ENCODE measurements at regions not wholly inside any gene's neighbourhood (a gene's known extent, or its start where the extent isn't known, plus 50 kb on each side); places are given as distances from the start of the nearest gene placed in this dataset.

DNA sequence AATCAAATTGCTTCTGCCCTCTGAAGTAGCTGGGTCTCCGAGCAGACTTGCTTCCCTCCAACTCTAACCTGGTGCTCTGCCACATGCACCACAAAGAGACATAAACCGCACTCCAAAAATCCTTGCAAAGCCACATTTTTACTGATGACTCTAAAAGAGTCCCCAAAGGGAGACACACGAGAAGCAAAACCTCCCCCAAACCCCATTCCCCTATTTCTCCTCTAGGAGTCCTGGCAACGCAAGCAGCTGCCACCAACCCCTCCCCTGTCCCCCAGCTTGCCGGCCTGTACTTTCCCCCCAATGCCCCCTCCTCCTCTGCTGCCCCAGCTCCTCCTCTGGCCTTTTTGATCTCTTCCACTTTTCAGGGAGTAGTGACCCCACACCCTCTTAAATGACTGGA, 180.1 kb upstream of the ARID1B start:
- no peak overlapping the region for H3K4me3 Mint-ChIP-seq (ENCODE audit: unreplicated experiment)
- TF ChIP-seq, protein P1, sequence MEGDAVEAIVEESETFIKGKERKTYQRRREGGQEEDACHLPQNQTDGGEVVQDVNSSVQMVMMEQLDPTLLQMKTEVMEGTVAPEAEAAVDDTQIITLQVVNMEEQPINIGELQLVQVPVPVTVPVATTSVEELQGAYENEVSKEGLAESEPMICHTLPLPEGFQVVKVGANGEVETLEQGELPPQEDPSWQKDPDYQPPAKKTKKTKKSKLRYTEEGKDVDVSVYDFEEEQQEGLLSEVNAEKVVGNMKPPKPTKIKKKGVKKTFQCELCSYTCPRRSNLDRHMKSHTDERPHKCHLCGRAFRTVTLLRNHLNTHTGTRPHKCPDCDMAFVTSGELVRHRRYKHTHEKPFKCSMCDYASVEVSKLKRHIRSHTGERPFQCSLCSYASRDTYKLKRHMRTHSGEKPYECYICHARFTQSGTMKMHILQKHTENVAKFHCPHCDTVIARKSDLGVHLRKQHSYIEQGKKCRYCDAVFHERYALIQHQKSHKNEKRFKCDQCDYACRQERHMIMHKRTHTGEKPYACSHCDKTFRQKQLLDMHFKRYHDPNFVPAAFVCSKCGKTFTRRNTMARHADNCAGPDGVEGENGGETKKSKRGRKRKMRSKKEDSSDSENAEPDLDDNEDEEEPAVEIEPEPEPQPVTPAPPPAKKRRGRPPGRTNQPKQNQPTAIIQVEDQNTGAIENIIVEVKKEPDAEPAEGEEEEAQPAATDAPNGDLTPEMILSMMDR (IDR thresholded peaks at IDR 0.05; ENCODE audit: partially characterized antibody, unreplicated experiment) = no peak
- DNase-seq = no peak
- H3K36me3 Mint-ChIP-seq (ENCODE audit: unreplicated experiment) = no peaks in the 10 kb centered on the region
- H3K27ac Mint-ChIP-seq (ENCODE audit: unreplicated experiment) = no peak overlapping the region
- peaks cover 36% of the 10 kb centered on the region for H3K4me1 Mint-ChIP-seq (ENCODE audit: low read depth, unreplicated experiment)
- peaks cover 5% of the 10 kb centered on the region for H3K9me3 Mint-ChIP-seq (ENCODE audit: unreplicated experiment)
- H3K27me3 Mint-ChIP-seq (ENCODE audit: unreplicated experiment) = peaks cover 9% of the 10 kb centered on the region

DNA sequence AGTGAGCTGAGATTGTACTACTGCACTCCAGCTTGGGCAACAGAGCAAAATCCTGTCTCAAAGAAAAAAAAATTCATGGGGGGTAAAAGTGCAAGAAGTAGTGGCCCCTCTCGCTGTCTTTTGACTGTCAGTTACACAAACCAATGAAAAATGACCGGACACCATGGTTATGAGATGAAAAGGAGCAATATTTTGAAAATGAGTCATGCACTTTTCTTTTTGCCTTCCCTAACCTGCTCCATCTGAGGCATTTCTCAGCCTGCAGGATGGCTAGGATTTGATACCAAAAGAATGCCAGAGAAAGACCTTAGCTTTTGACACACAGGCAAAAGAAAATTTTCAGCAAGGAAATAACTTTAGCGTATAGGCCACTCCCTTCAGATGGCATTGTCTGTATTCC, 181.7 kb upstream of the ARID1B start:
- TF ChIP-seq, protein P1 (IDR thresholded peaks at IDR 0.05; ENCODE audit: partially characterized antibody, unreplicated experiment) = no peak
- Mint-ChIP-seq H3K27me3 (ENCODE audit: unreplicated experiment) (peaks cover 6% of the 10 kb centered on the region), H3K36me3 (ENCODE audit: unreplicated experiment) (no peaks in the 10 kb centered on the region), H3K4me1 (ENCODE audit: low read depth, unreplicated experiment) (peaks cover 20% of the 10 kb centered on the region), H3K27ac (ENCODE audit: unreplicated experiment) (no peak overlapping the region), H3K4me3 (ENCODE audit: unreplicated experiment) (no peak overlapping the region), H3K9me3 (ENCODE audit: unreplicated experiment) (no peaks in the 10 kb centered on the region)
- DNase-seq = no peak

- no peaks in the 10 kb centered on the region for H3K36me3 Mint-ChIP-seq (ENCODE audit: unreplicated experiment)
- TF ChIP-seq, protein P1 (IDR thresholded peaks at IDR 0.05; ENCODE audit: partially characterized antibody, unreplicated experiment) = no peak
- H3K9me3 Mint-ChIP-seq (ENCODE audit: unreplicated experiment) = no peaks in the 10 kb centered on the region
- H3K27me3 Mint-ChIP-seq (ENCODE audit: unreplicated experiment) = peaks cover 4% of the 10 kb centered on the region
- H3K4me3 Mint-ChIP-seq (ENCODE audit: unreplicated experiment) = no peak overlapping the region
- no peak overlapping the region for H3K27ac Mint-ChIP-seq (ENCODE audit: unreplicated experiment)
- DNase-seq = no peak
- peaks cover 10% of the 10 kb centered on the region for H3K4me1 Mint-ChIP-seq (ENCODE audit: low read depth, unreplicated experiment)
Observed at GRCh38 chr6:156593893-156594292, 183.3 kb upstream of the ARID1B start.

DNA sequence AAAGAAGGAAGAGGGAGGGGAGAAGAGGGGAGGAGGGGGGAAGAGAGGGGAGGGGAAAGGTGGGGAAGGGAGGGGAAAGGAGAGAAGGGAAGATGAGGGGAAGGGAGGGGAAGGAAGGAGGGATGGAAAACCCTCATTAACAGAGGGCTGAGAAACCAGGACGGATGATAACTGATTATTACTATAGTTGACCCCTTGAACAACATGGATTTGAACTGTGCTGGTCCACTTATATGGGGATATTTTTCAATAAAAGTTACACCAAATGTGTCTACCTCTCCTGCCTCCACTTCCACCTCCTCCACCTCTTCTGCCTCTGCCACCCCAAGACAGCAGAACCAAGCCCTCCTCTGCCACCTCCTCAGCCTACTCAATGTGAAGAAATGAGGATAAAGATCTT, 184.1 kb upstream of the ARID1B start:
- DNase-seq = no peak
- no peak overlapping the region for H3K27ac Mint-ChIP-seq (ENCODE audit: unreplicated experiment)
- H3K4me3 Mint-ChIP-seq (ENCODE audit: unreplicated experiment) = no peak overlapping the region
- H3K36me3 Mint-ChIP-seq (ENCODE audit: unreplicated experiment) = no peaks in the 10 kb centered on the region
- TF ChIP-seq, protein P1 (IDR thresholded peaks at IDR 0.05; ENCODE audit: partially characterized antibody, unreplicated experiment) = no peak
- peaks cover 4% of the 10 kb centered on the region for H3K4me1 Mint-ChIP-seq (ENCODE audit: low read depth, unreplicated experiment)
- no peaks in the 10 kb centered on the region for H3K9me3 Mint-ChIP-seq (ENCODE audit: unreplicated experiment)
- H3K27me3 Mint-ChIP-seq (ENCODE audit: unreplicated experiment) = peaks cover 4% of the 10 kb centered on the region

GRCh38 chr6:156590482-156590881, 186.7 kb upstream of the ARID1B start:
- no peaks in the 10 kb centered on the region for H3K4me1 Mint-ChIP-seq (ENCODE audit: low read depth, unreplicated experiment)
- no peaks in the 10 kb centered on the region for H3K36me3 Mint-ChIP-seq (ENCODE audit: unreplicated experiment)
- TF ChIP-seq, protein P1 (IDR thresholded peaks at IDR 0.05; ENCODE audit: partially characterized antibody, unreplicated experiment) = no peak
- peaks cover 2% of the 10 kb centered on the region for H3K9me3 Mint-ChIP-seq (ENCODE audit: unreplicated experiment)
- DNase-seq = no peak
- peaks cover 4% of the 10 kb centered on the region for H3K27me3 Mint-ChIP-seq (ENCODE audit: unreplicated experiment)
- no peak overlapping the region for H3K27ac Mint-ChIP-seq (ENCODE audit: unreplicated experiment)
- no peak overlapping the region for H3K4me3 Mint-ChIP-seq (ENCODE audit: unreplicated experiment)
